Neuron (in vitro differentiated cells): ENCODE measurements at regions not wholly inside any gene's neighbourhood (a gene's known extent, or its start where the extent isn't known, plus 50 kb on each side); places are given as distances from the start of the nearest gene placed in this dataset.
"Not testable (repeated sequence)": the region's sequence is repeated elsewhere in the genome, so short reads cannot be mapped to it uniquely, and the experiment has no call there.

Experiments used
- H2AFZ ChIP-seq: one replicate; pipeline ENCODE4 v1.6.1; 2013; ENCODE audit warnings: low read depth, mild to moderate bottlenecking, inconsistent platforms, low read length, moderate library complexity
- H3K27me3 ChIP-seq: one replicate; pipeline ENCODE4 v1.6.1; 2013; ENCODE audit warnings: low read length; ENCODE audit not compliant: insufficient read depth
- H3K36me3 ChIP-seq: one replicate; pipeline ENCODE4 v1.6.1; 2013; ENCODE audit warnings: low read length; ENCODE audit not compliant: insufficient read depth
- H3K4me1 ChIP-seq: one replicate; pipeline ENCODE4 v1.6.1; 2013; ENCODE audit warnings: low read length; ENCODE audit not compliant: insufficient read depth
- H3K4me3 ChIP-seq: 2 replicates; pipeline ENCODE4 v1.5.1; 2013; ENCODE audit warnings: mild to moderate bottlenecking, low read length, moderate library complexity
- H3K9me3 ChIP-seq: one replicate; pipeline ENCODE4 v1.6.1; 2013; ENCODE audit warnings: low read length

- no peaks in the 10 kb centered on the region for H3K9me3 ChIP-seq
- H3K4me3 ChIP-seq: no peak overlapping the region
- no peak overlapping the region for H2AFZ ChIP-seq
- H3K36me3 ChIP-seq: no peaks in the 10 kb centered on the region
- no peaks in the 10 kb centered on the region for H3K4me1 ChIP-seq
- H3K27me3 ChIP-seq: no peaks in the 10 kb centered on the region
Measured at GRCh38 chr21:18812308-18812707, 408.7 kb upstream of the TMPRSS15 start.

- no peaks in the 10 kb centered on the region for H3K9me3 ChIP-seq
- no peaks in the 10 kb centered on the region for H3K36me3 ChIP-seq
- no peak overlapping the region for H3K4me3 ChIP-seq
- no peak overlapping the region for H2AFZ ChIP-seq
- H3K27me3 ChIP-seq: no peaks in the 10 kb centered on the region
- H3K4me1 ChIP-seq: no peaks in the 10 kb centered on the region
Measured at GRCh38 chr21:18819507-18819906, 415.9 kb upstream of the TMPRSS15 start.

GRCh38 chr21:18826562-18826961, 423.0 kb upstream of the TMPRSS15 start:
- Histone ChIP-seq H3K9me3 (no peaks in the 10 kb centered on the region), H3K36me3 (no peaks in the 10 kb centered on the region), H2AFZ (no peak overlapping the region), H3K4me1 (no peaks in the 10 kb centered on the region), H3K27me3 (no peaks in the 10 kb centered on the region), H3K4me3 (no peak overlapping the region)

GRCh38 chr21:18831942-18832676, 428.5 kb upstream of the TMPRSS15 start:
- Histone ChIP-seq H3K4me3 (no peak overlapping the region), H3K4me1 (no peaks in the 10 kb centered on the region), H3K9me3 (no peaks in the 10 kb centered on the region), H2AFZ (no peak overlapping the region), H3K36me3 (no peaks in the 10 kb centered on the region), H3K27me3 (no peaks in the 10 kb centered on the region)

GRCh38 chr21:18832950-18833349, 429.4 kb upstream of the TMPRSS15 start:
- Histone ChIP-seq H3K27me3 (no peaks in the 10 kb centered on the region), H3K9me3 (no peaks in the 10 kb centered on the region), H3K4me1 (no peaks in the 10 kb centered on the region), H2AFZ (no peak overlapping the region), H3K4me3 (no peak overlapping the region), H3K36me3 (no peaks in the 10 kb centered on the region)

GRCh38 chr21:18834121-18834520, 430.5 kb upstream of the TMPRSS15 start:
- H3K4me3 ChIP-seq, H3K27me3 ChIP-seq, H3K36me3 ChIP-seq, H3K9me3 ChIP-seq, H3K4me1 ChIP-seq, H2AFZ ChIP-seq: not testable (repeated sequence)

GRCh38 chr21:18840239-18840638, 436.7 kb upstream of the TMPRSS15 start:
- H3K4me3 ChIP-seq: no peak overlapping the region
- H3K36me3 ChIP-seq: no peaks in the 10 kb centered on the region
- H2AFZ ChIP-seq: no peak overlapping the region
- no peaks in the 10 kb centered on the region for H3K9me3 ChIP-seq
- H3K4me1 ChIP-seq: no peaks in the 10 kb centered on the region
- no peaks in the 10 kb centered on the region for H3K27me3 ChIP-seq

GRCh38 chr21:18857606-18858005, 454.0 kb upstream of the TMPRSS15 start:
- H3K4me3 ChIP-seq, H3K4me1 ChIP-seq, H3K9me3 ChIP-seq, H3K27me3 ChIP-seq, H3K36me3 ChIP-seq, H2AFZ ChIP-seq: not testable (repeated sequence)

- Histone ChIP-seq H3K4me3 (no peak overlapping the region), H3K9me3 (no peaks in the 10 kb centered on the region), H3K4me1 (no peaks in the 10 kb centered on the region), H3K27me3 (no peaks in the 10 kb centered on the region), H2AFZ (no peak overlapping the region), H3K36me3 (no peaks in the 10 kb centered on the region)
Measured at GRCh38 chr21:18869104-18869503, 465.5 kb upstream of the TMPRSS15 start.

GRCh38 chr21:18877917-18878316, 474.3 kb upstream of the TMPRSS15 start:
- Histone ChIP-seq H3K9me3 (peaks cover 3% of the 10 kb centered on the region), H3K27me3 (no peaks in the 10 kb centered on the region), H3K36me3 (no peaks in the 10 kb centered on the region), H3K4me3 (no peak overlapping the region), H2AFZ (no peak overlapping the region), H3K4me1 (peaks cover 2% of the 10 kb centered on the region)

GRCh38 chr21:18887922-18888602, 484.5 kb upstream of the TMPRSS15 start:
- no peaks in the 10 kb centered on the region for H3K9me3 ChIP-seq
- H3K4me3 ChIP-seq: no peak overlapping the region
- no peaks in the 10 kb centered on the region for H3K27me3 ChIP-seq
- no peaks in the 10 kb centered on the region for H3K4me1 ChIP-seq
- no peak overlapping the region for H2AFZ ChIP-seq
- no peaks in the 10 kb centered on the region for H3K36me3 ChIP-seq

- H3K4me1 ChIP-seq: no peaks in the 10 kb centered on the region
Measured at GRCh38 chr21:18893406-18893805, 489.8 kb upstream of the TMPRSS15 start.

GRCh38 chr21:18894387-18894786, 490.8 kb upstream of the TMPRSS15 start:
- Histone ChIP-seq H3K4me3 (no peak overlapping the region), H3K36me3 (no peaks in the 10 kb centered on the region), H2AFZ (no peak overlapping the region), H3K27me3 (no peaks in the 10 kb centered on the region), H3K9me3 (no peaks in the 10 kb centered on the region), H3K4me1 (no peaks in the 10 kb centered on the region)

More at GRCh38 chr21:18893406-18893805, 489.8 kb upstream of the TMPRSS15 start:
- Histone ChIP-seq H3K36me3 (no peaks in the 10 kb centered on the region), H3K4me3 (no peak overlapping the region), H3K9me3 (no peaks in the 10 kb centered on the region), H3K27me3 (no peaks in the 10 kb centered on the region), H2AFZ (no peak overlapping the region)
